Right cardiac atrium (tissue), 5 donors: ENCODE measurements at regions not wholly inside any gene's neighbourhood (a gene's known extent, or its start where the extent isn't known, plus 50 kb on each side); places are given as distances from the start of the nearest gene placed in this dataset.
"Not testable (repeated sequence)": the region's sequence is repeated elsewhere in the genome, so short reads cannot be mapped to it uniquely, and the experiment has no call there.

Experiments used
- ATAC-seq, 2 donors: fragments of 200-7000 bp; cut with Tn5 transposase; one replicate each; pipeline versions ENCODE4 v1.8.0 to v1.9.1; 2020; ENCODE audit warnings: moderate library complexity in 2 of 2, mild to moderate bottlenecking in 1 of 2
- DNase-seq, 3 donors: peaks; one replicate each; pipeline ENCODE4 v3.0.0-alpha.2; 2020
- H3K27ac ChIP-seq: one replicate; pipeline ENCODE4 v1.5.1; 2013; ENCODE audit warnings: mild to moderate bottlenecking, low read length, control low read depth, moderate library complexity
- H3K27me3 ChIP-seq: one replicate; pipeline ENCODE4 v1.6.1; 2013; ENCODE audit not compliant: control insufficient read depth, insufficient read depth
- H3K4me1 ChIP-seq: one replicate; pipeline ENCODE4 v1.6.1; 2013; ENCODE audit warnings: low read length; ENCODE audit not compliant: control insufficient read depth, insufficient read depth
- H3K4me3 ChIP-seq: one replicate; pipeline ENCODE4 v1.5.1; 2013; ENCODE audit warnings: low read length, control low read depth
- H3K9me3 ChIP-seq: one replicate; pipeline ENCODE4 v1.6.1; 2013; ENCODE audit warnings: low read length; ENCODE audit not compliant: control insufficient read depth
- WGBS: extraction: QIAGEN DNeasy Blood & Tissue Kit; methylation state at CpG from one replicate; pipeline ENCODE4 v1.1.7; 2013; 5-methylcytosine and 5-hydroxymethylcytosine counted together
- intact Hi-C, 4 donors: fragments of 100-400 bp; cut with DNase I; formaldehyde crosslinking; loops; one replicate each; pipeline versions ENCODE4 v1.11.0 to v1.14.0; 2022 to 2023
- donor health status: healthy with polysubstance abuse.
- donor health status: DM: no; HTN: yes; CAD: no.
- donor health status: DM: no; HTN: no; CAD: no.
- donor health status: DM: no; HTN: yes; CAD: no; lungs with severe emphysema.
- donor health status: DM: yes; HTN: yes; CAD: no.

DNA sequence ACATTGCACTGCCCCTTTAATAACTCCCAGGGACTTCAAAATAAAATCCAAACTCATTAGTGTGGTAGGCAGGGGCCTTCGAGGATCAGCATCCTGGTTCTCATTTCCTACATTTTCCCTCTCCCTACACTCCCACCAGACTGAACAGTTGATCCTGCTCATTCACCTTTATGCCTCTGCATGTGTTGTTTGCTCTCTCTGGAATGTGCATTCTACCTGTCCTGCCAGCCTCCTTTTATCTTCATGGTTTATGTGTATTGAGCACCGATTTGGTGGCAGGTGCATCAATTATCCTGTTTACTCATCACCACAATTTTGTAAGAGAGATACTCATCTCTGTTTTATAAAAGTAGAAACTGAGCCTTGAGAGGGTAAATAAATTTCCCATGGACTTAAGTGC, 125.0 kb downstream of the ADSS2 start:
- ATAC-seq (no peak), DNase-seq (no peak)
- Histone ChIP-seq H3K9me3 (no peaks in the 10 kb centered on the region), H3K27me3 (no peaks in the 10 kb centered on the region), H3K27ac (no peak overlapping the region), H3K4me3 (no peak overlapping the region), H3K4me1 (no peaks in the 10 kb centered on the region)
- intact Hi-C loops: no loop called here
- 70% methylated on average over 2 of the region's 2 CpGs for WGBS

DNA sequence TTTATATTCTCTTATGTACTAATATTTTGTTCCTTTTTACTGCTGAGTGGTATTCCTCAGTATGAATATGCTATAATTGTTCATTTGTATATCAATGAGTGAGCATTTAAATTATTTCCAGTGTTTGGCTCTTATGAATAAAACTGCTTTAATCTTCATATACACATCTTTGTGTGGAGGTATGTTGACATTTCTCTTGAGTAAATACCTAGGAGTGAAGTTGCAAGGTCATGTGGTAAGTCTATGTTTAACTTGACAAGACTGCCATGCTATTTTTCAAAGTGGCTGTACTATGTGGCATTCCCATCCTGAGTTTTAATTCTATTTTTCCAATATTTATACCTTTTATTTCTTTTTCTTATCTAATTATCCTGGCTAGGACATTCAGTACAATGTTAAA, 124.2 kb downstream of the ADSS2 start:
- Histone ChIP-seq H3K4me3 (no peak overlapping the region), H3K27me3 (no peaks in the 10 kb centered on the region), H3K4me1 (no peaks in the 10 kb centered on the region), H3K27ac (no peak overlapping the region), H3K9me3 (no peaks in the 10 kb centered on the region)
- ATAC-seq (no peak), DNase-seq (no peak)
- intact Hi-C loops: no loop called here

DNA sequence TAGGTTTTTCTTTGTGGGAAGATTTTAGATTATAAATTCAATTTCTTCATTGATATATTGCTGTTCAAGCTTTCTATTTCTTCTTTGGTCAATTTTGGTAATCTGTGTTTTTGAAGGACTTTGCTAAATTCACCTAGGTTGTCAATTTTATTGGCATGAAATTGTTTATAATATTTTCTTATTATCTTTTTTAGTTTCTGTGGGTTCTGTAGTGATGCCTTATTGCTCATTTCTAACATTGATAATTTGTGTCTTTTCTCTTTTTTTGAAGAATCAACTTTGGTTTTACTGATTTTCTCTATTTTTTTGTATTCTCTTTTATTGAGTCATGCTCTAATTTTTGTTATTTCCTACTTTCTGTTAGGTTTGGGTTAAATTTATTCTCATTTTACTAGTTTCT, 123.2 kb downstream of the ADSS2 start:
- no peak for ATAC-seq
- intact Hi-C loops: no loop called here
- no peak overlapping the region for H3K27ac ChIP-seq
- H3K9me3 ChIP-seq: no peaks in the 10 kb centered on the region
- H3K27me3 ChIP-seq: no peaks in the 10 kb centered on the region
- no peak for DNase-seq
- no peaks in the 10 kb centered on the region for H3K4me1 ChIP-seq
- H3K4me3 ChIP-seq: no peak overlapping the region

DNA sequence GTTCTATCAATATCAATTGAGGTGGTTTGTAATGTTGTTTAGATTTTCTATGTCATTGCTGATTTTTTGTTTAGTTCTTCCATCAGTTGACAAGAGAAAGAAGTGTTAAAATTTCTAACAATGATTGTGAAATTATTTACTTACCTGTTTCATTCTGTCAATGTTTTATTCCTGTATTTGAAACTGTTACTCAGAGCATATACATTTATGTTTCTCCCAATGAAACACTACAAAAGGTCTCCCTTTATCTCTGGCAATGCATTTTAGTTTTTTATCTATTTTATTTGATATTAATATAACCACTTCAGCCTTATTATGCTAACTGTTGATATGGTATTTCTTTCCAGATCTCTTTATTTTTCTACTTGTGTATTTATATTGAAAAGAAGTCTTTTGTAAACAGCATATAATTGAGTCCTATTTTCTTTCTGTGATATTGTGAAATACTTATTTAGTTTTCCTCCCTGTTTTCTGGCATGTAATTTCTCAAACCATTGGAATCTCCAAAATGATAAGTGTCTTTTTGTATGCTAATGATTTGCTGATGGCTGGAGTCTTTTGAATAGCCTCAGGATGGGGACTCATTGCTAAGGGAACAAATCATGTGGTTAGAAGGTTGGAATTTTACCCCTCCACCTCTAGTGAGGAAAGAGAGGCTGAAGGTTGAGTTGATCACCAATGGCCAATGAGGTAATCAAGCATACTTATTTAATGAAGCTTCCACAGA, 122.0 kb downstream of the ADSS2 start:
- H3K27me3 ChIP-seq: peaks cover 2% of the 10 kb centered on the region
- intact Hi-C loops: no loop called here
- H3K27ac ChIP-seq: no peak overlapping the region
- H3K4me1 ChIP-seq: no peaks in the 10 kb centered on the region
- no peak for DNase-seq
- H3K9me3 ChIP-seq: no peaks in the 10 kb centered on the region
- no peak overlapping the region for H3K4me3 ChIP-seq
- no peak for ATAC-seq

DNA sequence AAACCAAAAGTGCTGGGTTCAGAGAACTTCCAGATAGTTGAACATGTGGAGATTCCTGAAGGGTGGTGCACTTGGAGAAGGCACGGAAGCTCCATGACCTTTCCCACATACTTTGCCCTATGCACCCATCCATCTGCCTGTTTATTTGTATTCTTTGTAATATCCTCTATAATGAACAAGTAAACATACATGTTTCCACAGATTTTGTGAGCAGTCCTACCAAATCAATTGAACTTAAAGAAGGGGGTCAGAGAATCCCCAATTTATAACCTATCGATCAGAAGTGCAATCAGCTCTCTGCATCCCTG, 121.4 kb downstream of the ADSS2 start:
- intact Hi-C loops: no loop called here
- Histone ChIP-seq H3K4me1 (no peaks in the 10 kb centered on the region), H3K27ac (no peak overlapping the region), H3K9me3 (no peaks in the 10 kb centered on the region), H3K4me3 (no peak overlapping the region), H3K27me3 (peaks cover 2% of the 10 kb centered on the region)
- whole genome bisulfite sequencing: 84% methylated on average over 2 of the region's 2 CpGs
- no peak for ATAC-seq
- DNase-seq: no peak

DNA sequence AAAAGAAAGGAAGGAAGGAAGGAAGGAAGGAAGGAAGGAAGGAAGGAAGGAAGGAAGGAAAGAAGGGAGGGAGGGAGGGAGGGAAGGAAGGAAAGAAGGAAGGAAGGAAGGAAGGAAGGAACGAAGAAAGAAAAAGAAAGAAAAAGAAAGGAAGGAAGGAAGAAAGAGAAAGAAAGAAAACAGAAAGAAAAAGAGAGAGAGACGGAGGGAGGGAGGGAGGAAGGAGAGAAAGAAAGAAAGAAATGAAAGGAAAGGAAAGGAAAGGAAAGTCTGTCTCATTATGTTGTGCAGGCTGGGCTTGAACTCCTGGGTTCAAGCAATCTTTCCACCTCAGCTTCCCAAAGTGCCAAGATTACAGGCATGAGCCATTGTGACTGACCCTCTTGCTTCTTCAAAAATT, 118.9 kb downstream of the ADSS2 start:
- H3K27me3 ChIP-seq, H3K4me1 ChIP-seq, H3K4me3 ChIP-seq, intact Hi-C loops, H3K9me3 ChIP-seq, H3K27ac ChIP-seq, DNase-seq, ATAC-seq: not testable (repeated sequence)
- WGBS: 68% methylated on average over 2 of the region's 2 CpGs

DNA sequence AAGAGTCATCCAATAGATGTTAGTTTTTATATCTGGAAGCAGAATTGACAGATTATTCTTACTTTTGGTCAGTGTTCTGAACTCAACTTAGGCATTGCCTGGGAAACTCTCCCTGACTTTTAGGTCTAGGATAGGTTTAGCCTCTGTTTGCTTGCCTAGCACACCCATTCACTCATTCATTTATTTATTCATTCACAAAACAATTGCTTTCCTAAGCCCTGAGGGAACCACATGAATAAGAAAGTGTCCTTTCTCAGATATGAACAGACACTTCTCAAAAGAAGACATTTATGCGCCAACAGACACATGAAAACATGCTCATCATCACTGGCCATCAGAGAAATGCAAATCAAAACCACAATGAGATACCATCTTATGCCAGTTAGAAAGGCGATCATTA, 117.4 kb downstream of the ADSS2 start:
- H3K4me3 ChIP-seq, H3K9me3 ChIP-seq, H3K4me1 ChIP-seq, DNase-seq, ATAC-seq, intact Hi-C loops, H3K27ac ChIP-seq, H3K27me3 ChIP-seq: not testable (repeated sequence)
- 90% methylated on average over 2 of the region's 2 CpGs for WGBS

DNA sequence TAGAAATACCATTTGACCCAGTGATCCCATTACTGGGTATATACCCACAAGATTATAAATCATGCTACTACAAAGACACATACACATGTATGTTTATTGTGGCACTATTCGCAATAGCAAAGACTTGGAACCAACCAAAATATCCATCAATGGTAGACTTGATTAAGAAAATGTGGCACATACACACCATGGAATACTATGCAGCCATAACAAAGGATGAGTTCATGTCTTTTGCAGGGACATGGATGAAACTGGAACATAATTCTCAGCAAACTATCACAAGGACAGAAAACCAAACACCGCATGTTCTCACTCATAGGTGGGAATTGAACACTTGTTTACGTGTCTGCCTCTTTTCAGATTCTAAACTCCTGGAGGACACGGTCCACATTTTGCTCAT, 116.9 kb downstream of the ADSS2 start:
- H3K4me1 ChIP-seq, intact Hi-C loops, H3K27ac ChIP-seq, H3K9me3 ChIP-seq, H3K4me3 ChIP-seq, H3K27me3 ChIP-seq, DNase-seq, ATAC-seq: not testable (repeated sequence)
- 96% methylated on average over 4 of the region's 4 CpGs for WGBS

DNA sequence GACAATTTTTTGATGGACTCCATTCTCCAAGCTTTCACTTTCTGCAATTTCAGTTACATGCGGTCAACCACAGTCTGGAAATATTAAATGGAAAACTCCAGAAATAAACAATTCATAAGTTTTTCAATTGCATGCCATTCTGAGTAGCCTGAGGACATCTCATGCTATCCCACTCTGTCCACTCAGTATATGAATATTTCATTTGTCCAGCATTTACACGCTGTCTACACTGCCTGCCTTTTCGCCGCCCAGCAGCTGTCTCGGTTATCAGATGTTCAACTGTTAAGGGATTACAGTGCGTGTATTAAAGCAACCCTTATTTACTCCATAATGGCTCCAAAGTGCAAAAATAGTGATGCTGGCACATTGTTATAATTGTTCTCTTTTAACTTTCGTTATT, 116.3 kb downstream of the ADSS2 start:
- DNase-seq: no peak
- peaks cover 2% of the 10 kb centered on the region for H3K27me3 ChIP-seq
- no peaks in the 10 kb centered on the region for H3K9me3 ChIP-seq
- H3K27ac ChIP-seq: no peak overlapping the region
- ATAC-seq: no peak
- H3K4me1 ChIP-seq: no peaks in the 10 kb centered on the region
- 78% methylated on average over 7 of the region's 7 CpGs for WGBS
- intact Hi-C loops: no loop called here
- H3K4me3 ChIP-seq: no peak overlapping the region

DNA sequence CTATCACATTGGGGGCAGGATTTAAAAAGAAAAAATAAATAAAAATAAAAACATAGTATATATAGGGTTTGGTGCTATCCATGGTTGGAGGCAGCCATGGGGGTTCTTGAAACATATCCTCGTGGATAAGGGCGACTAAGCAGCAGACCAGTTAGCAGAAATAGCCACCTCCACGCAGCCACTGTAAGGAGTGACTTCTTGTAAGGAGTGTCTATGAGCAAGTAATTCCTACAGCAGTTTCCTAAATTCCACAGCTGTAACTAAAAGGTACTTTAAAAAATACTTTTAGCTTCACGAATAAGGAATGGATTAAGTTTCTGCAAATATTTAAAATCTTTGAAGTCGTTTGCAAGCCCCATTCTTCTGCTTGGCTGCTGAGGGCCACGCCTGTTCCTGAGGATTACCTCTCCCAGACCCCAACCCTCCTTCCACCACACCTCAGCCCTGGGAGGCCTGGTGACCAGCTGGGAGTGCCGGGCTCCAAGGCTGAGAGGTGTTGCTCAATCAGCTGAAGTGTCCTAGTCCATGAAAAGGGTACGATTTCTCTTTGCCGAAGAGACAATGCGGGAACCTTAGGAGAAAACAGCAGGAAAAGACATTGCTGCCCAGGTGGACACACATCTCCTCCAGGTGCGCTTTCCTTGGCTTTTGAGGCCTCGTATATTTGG, 115.3 kb downstream of the ADSS2 start:
- no peaks in the 10 kb centered on the region for H3K9me3 ChIP-seq
- H3K27me3 ChIP-seq: peaks cover 2% of the 10 kb centered on the region
- ATAC-seq (no peak), DNase-seq (no peak)
- H3K27ac ChIP-seq: no peak overlapping the region
- 88% methylated on average over 12 of the region's 12 CpGs for WGBS
- intact Hi-C loops: no loop called here
- no peaks in the 10 kb centered on the region for H3K4me1 ChIP-seq
- H3K4me3 ChIP-seq: no peak overlapping the region

DNA sequence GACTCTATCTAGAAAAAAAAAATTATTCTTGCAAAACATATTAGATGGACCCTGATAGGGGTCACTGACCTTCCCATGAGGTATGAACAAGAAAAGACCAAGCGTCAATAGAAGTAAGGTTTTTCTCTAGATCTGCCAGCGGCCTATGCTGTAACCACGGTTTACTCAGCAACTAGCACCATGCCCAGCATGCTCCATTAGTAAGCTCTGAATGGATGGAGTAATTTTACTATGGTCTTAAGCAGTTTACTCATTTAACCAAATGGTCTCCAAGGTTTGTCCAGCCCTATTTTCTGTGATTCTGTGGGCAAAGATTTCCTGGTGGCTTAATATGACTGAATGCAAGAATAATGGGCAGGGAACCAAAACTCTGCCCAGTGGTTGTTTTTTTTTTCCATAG, 113.9 kb downstream of the ADSS2 start:
- no peaks in the 10 kb centered on the region for H3K9me3 ChIP-seq
- H3K27me3 ChIP-seq: peaks cover 2% of the 10 kb centered on the region
- no peak for DNase-seq
- intact Hi-C loops: no loop called here
- no peak for ATAC-seq
- no peaks in the 10 kb centered on the region for H3K4me1 ChIP-seq
- H3K27ac ChIP-seq: no peak overlapping the region
- H3K4me3 ChIP-seq: no peak overlapping the region
- WGBS: 98% methylated on average over 3 of the region's 3 CpGs
